ENCODE measurements at regions not wholly inside any gene's neighbourhood (a gene's known extent, or its start where the extent isn't known, plus 50 kb on each side); places are given as distances from the start of the nearest gene placed in this dataset.

DNA sequence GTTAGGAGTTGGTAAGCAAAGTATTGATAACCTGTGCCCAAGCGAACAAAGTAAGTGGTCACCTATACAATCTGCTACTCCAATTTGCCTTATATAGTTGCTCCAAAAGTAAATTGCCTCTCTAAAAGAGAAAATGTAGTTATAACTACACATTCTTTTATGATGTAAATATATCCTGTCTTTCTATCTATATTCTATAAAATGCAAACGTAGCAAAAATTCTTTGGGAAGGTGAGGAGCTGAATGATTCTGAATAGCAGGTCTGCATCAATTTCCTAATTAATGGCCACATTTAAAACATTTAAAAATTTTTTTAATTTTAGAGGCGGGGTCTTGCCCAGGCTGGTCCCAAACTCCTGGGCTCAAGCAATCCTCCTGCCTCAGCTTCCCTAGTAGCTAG lies 64.2 kb upstream of the ASIP start:
- H3K4me3 ChIP-seq (ENCODE audit: low read depth, low read length): no peak overlapping the region
- TF ChIP-seq, protein P1, sequence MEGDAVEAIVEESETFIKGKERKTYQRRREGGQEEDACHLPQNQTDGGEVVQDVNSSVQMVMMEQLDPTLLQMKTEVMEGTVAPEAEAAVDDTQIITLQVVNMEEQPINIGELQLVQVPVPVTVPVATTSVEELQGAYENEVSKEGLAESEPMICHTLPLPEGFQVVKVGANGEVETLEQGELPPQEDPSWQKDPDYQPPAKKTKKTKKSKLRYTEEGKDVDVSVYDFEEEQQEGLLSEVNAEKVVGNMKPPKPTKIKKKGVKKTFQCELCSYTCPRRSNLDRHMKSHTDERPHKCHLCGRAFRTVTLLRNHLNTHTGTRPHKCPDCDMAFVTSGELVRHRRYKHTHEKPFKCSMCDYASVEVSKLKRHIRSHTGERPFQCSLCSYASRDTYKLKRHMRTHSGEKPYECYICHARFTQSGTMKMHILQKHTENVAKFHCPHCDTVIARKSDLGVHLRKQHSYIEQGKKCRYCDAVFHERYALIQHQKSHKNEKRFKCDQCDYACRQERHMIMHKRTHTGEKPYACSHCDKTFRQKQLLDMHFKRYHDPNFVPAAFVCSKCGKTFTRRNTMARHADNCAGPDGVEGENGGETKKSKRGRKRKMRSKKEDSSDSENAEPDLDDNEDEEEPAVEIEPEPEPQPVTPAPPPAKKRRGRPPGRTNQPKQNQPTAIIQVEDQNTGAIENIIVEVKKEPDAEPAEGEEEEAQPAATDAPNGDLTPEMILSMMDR (IDR thresholded peaks at IDR 0.05; ENCODE audit: borderline replicate concordance, insufficient read depth, low read depth, low read length): no peak

DNA sequence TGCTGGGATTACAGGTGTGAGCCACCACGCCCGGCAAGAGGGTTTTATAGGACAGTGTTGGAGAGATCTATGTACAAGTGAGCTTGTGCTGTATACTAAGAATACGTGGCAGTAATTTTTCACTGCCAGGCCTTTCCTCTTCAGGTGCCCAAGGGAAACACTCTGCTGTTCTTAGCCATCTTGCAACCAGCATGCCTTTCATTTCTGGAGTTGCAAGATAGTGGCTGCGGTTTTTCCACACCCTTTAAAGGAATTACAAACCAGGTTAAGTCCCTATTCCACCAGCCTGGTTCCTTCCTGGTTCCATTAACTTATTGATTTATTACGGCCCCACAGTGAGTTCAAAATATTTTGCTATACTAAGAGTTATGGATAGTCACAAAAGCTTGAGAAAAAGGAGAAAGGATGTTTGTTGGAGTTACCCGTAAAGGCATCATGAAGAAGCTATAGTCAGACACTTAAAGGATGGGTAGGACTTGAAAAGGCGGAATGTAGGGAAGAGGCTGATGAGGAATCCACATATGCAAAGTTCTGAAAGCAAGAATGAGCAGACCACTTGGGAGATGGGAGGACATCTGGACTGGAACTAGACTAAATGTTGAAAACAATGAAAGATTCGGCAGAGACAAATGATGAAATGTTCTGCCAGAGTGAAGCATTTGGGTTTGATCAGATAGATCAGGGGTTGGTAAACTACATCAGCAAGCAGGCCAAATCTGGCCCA lies 61.4 kb upstream of the ASIP start:
- TF ChIP-seq, protein P1 (IDR thresholded peaks at IDR 0.05; ENCODE audit: borderline replicate concordance, insufficient read depth, low read depth, low read length): no peak
- no peak overlapping the region for H3K4me3 ChIP-seq (ENCODE audit: low read depth, low read length)

GRCh38 chr20:34180460-34181120 lies 60.6 kb upstream of the ASIP start:
- TF ChIP-seq, protein P1 (IDR thresholded peaks at IDR 0.05; ENCODE audit: borderline replicate concordance, insufficient read depth, low read depth, low read length): no peak
- no peak overlapping the region for H3K4me3 ChIP-seq (ENCODE audit: low read depth, low read length)

DNA sequence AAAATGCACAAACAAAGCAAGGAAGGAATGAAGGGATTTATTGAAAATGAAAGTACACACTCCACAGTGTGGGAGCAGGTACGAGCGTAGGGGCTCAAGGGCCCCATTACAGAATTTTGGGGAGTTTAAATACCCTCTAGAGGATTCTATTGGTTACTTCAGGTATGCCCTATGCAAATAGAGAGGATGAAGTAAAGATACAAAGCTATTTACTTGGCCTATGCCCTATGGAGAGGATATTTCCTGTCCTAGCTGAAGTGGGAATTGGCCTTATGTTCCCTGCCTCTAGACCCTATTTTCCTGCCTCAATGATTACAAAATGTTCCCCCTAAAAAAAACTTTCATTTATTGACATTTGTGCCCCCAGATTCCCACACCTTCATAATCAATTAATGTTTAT lies 59.7 kb upstream of the ASIP start:
- TF ChIP-seq, protein P1 (IDR thresholded peaks at IDR 0.05; ENCODE audit: borderline replicate concordance, insufficient read depth, low read depth, low read length): no peak

DNA sequence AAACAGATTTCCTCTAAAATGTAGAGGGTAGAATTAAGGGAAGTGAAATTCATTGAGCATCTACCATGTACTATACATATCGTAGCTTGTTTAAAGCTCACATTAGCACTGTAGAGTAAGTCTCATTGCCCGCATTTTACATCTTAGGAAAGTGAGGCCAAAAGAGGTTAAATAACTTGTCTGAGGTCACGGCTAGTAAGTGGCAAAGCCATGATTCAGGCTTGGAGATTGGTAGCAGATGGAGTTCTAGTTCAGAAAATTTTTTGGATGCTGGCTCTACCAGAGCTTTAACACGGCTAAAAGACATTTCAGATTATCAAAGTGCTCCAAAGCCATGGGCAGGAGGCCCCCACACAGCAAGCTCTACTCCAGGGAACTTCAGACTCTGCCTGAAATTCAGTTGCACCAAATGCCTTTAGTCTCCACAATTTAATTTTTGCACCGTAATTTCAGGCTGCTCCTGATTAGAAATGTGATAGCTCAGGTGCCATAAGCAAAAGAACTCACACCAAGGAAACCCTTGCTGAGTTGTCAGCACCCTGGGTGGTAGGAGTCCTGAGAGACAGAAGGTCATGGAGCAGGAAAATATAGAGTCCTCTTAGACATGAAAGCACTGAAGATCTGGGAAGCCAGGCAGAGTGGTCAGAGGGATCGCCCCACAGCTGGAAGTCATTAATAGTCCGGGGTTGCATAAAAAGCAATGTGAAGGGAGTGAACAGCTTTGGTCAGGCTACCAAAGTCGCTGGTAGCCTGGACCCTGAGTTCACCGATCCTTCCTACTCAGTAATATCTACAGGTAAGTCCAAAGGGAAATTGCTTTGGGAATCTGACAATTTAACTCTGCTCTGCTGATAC lies 55.2 kb upstream of the ASIP start:
- TF ChIP-seq, protein P1 (IDR thresholded peaks at IDR 0.05; ENCODE audit: borderline replicate concordance, insufficient read depth, low read depth, low read length): no peak
- no peak overlapping the region for H3K4me3 ChIP-seq (ENCODE audit: low read depth, low read length)

More for the DNA sequence above, 59.7 kb upstream of the ASIP start:
- H3K4me3 ChIP-seq (ENCODE audit: low read depth, low read length): no peak overlapping the region

- TF ChIP-seq, protein P1 (IDR thresholded peaks at IDR 0.05; ENCODE audit: borderline replicate concordance, insufficient read depth, low read depth, low read length): no peak
- H3K4me3 ChIP-seq (ENCODE audit: low read depth, low read length): no peak overlapping the region
Measured at GRCh38 chr20:34189572-34190163, 51.6 kb upstream of the ASIP start.

All from GM12875 (cell line).